T-helper 1 cell (primary cell): ENCODE measurements at regions not wholly inside any gene's neighbourhood (a gene's known extent, or its start where the extent isn't known, plus 50 kb on each side); places are given as distances from the start of the nearest gene placed in this dataset.

Source experiments
- DNase-seq, 5 donors: peaks; one replicate each; pipeline ENCODE4 v3.0.0-alpha.2; 2012 to 2020

DNA sequence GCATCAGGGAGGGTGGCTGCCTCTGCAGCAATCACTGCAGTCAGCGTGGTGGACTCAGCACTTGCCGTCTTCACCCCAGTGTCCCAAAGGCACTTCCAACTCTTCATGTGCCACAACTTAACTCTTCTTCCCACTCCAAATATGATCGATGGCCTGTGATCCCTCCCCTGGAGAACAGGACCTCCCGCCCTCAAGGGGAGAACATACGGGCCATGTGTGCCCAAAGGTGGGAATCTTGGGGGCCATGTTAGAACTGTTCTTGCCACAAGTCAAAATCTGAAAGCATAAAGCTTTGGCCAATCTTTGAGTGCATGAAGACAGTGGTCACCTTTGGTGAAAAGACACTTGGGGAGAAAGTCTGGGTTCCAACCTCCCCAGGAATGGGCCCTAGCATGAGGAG lies 368.5 kb upstream of the MGMT start:
- DNase-seq: no peak

DNA sequence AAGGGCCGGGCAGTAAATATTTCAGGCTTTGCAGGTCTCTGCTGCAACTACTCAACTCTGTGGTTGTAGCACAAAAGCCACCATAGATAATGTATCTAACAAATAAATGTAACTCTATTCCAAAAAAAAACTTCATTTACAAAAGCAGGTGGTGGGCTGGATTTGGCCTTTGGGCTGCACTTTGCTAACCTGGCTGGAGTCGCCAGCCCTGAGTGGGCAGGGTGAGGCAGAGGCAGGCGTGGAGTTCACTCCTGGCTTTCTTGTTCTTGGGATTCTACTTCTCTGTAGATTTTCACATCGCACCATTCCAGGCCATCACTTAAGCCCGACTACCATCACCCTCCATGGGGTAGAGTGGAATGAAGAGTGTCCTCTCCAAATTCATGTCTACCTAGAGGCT lies 367.6 kb upstream of the MGMT start:
- no peak for DNase-seq

DNA sequence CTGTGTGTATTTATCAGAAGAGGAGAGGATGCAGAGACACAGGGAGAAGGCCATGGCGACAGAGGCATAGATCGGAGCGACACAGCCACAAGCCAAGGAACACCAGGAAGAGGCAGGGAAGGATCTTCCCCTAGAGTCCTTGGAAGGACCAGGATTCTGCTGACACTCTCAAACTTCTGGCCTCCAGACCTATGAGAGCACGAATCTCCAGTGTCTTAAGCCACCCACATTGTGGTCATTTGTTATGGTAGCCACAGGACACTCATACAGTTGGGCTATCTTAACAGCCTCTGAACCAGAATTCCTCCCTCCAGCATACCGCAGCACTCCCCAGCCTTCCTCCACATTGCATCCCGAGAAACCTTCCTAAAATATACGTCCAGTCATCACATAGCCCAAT lies 367.0 kb upstream of the MGMT start:
- DNase-seq: no peak

DNA sequence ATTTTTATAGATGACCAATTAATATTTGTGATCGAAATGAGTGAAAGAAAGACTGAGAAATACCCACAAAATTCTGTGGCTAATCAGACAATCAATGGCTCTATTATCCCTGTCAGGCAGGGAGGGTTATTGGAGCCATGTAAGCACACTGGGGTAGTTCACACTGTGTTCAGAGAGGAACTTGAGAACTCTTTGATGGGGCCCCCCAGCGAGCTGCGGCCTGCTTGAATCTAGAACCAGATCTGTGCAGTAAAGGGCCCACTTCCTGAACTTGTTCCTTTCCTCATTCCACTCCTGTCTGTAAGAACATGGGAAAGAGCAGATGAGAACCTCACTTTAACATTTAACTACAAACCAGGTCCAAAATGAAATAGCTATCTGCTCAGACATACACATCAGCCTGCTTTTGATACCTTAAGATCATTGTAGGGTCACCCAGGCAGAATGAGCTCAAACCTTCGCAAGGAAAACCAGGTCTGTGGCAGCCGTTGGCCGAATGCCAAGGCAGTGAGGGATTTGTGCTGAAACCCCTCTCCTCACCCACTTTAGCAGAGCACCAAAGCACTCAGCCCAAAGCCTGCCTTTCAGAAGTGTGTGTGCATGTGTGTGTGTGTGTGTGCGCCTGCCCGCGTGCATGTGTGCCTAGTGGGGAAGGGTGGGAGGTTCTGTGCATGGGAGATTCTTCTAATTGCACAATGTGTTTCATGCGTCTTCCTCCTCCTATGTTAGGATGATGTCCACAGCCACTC lies 365.6 kb upstream of the MGMT start:
- DNase-seq: no peak

DNA sequence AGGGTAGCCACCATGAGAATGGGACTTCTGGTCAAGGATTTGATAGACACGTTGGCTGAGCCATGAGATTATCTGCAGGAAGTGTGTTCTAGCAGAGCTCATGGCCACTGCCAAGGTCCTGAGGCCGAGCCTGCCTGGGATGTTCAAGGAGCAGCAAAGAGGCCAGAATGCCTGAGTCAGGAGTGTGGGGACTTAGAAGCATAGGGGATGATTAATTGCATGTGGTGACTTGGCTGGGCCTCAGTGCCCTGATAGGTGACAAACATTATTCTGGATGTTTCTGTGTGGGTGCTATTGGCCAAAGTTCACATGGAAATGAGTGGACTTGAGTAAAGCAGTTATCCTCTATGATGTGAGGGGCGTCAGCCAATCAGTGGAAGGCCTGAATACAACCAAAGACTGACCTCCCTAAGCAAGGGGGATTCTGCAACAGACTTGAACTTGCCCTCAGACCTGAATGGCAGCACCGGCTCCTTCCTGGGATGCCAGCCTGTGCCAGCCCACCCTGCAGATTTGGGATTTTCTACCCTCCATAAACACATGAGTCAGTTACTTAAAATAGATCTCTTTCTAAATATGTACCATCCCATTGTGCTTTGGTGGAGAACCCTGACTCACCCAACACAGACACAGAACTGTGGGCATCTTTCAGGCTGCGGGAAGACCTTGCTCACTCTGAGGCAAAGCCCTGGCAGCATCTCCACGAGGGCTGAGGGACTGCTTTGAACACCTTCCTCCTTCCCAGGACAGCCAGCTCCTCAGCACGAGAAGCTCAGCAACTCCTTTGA lies 363.9 kb upstream of the MGMT start:
- DNase-seq: no peak

DNA sequence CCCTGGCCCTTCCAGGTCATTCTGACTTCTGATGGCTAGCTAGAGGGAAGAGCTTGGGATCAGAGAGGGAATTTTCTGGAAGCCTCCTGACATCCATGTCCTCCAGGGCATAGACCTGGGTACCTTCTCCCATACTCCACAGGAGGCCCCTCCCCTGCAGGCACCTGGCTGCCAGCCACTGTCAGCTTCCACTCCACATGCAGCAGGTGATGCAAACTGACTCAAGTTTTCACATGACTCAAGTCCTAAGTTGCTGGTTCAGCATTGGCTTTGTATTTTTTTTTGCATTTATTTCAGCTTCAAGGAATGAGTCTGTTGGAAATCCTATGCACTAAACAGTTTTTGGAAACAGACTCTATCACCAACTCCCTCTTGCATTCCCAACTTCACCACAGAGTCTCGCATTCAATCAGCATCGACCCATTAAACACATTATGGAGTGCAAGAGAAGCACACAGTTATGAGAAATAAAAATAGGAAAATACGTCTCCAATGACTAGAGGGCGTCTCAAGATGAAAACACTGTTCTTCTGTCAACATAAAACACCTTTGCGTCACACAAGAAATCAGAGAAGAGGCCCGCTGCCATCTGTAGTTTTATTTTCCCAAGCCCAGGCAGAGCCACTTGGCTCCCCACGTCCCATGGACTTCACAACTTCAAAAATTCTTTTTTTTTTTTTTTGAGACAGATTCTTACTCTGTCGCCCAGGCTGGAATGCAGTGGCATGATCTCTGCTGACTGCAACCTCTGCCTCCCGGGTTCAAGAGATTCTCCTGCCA lies 362.6 kb upstream of the MGMT start:
- no peak for DNase-seq

DNA sequence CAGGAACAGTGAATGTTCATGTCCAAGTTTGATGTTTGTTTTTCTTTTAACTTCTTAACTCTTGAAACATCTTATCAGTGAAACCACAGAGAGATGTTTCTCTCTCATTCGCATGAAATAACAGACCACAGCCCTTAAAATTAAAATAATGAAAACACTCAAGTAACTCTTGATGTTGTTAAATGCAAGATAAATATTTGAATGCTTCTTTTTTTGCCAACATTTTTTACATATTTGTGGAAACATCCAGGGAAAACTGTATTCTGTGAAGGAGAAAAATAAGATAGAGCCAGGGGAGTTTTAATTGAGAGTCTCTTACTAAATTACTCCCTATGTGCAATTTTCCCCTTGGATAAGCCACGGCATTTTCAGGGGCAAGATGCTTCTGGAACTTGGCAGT lies 361.8 kb upstream of the MGMT start:
- DNase-seq: no peak

DNA sequence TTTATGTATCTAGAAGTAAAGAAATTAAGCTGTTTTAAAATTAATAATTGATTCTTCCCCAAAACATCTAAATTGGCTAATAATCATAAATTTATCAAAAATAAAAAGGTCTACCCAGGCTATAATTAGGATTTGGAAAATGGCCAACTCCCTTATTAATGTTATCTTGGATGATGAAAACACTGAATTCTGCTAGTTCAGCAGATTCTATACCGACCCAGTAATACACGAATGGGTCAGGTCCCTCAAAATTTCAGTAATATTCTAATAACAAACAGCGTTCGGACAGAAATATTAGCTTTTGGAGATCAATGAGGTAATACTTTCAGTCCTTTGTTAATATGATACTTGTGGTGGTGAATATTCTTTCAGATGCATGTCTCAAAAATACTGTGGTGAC lies 360.7 kb upstream of the MGMT start:
- DNase-seq: no peak

DNA sequence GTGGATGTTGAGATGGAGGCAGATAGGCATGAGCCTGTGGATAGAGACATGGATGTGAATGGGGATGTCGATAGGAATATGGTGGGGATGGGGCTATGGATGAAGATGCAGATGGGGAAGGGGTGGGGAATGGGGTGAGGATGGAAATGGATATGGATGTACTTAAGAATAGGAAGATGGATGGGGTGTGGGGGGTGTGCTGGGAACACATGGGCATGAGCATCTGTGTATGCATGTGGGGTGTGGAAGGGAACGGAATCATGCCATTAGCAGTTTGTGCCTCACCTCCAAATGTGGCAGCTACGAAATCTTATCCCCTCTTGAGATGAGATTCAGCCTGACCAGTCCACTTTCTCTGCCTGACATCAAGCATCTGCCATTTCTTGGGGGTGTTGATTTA lies 359.5 kb upstream of the MGMT start:
- DNase-seq: no peak

DNA sequence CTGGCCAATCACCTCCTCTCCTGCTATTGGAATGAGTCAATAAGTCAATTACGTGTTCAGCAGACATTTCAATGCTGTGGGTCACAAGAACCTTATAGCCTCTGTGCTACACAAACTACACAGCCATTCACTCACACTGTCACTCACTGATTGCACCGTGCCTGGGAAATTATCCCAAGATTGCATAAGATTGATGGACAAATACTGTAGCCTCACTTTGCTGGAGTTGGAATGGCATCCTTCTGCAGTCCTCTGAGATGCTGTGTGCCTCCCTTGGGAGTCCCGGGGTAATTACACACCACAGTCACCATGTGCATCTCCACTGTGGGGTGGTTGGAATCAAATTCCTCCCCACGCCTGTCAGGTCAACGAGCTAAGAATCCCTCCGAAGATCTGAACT lies 358.7 kb upstream of the MGMT start:
- no peak for DNase-seq

DNA sequence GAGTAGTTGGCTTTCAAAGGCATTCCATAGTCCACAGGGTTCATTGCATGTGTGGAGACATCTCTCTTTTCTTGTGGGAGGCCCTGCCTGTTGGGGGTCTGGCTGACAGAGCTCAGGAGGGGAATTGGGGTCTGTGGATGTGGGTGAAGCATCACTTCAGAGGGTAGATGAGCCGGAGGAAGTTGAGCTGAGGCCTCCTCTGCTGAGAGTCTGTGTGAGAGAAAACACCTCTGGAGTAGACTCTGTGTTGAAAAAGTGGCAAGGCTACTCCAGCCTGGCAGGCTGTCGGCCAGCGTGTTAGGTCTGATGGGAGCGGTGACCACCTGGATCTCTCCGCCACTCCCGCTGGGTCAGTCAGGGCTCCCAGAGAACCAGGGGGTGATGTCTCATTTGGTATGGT lies 358.0 kb upstream of the MGMT start:
- DNase-seq: no peak

DNA sequence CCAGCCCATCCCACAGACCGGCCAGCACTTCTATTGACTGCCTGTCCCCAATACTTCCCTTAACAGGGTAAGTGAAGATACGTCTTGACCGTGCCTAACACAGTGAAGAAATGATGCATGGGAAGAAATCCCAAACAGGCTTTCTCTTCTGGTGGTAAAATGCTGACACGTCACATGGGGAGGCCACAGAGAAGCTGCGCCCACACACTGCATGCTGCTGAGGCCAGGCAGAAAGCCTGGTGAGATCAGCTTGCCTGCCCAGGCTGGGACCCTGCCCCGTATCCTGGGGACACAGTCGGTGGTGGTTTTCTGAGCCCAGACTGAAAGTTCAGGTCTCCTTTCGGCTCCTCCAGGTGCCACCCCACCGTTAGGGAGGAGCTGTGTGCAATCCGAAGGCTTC lies 356.3 kb upstream of the MGMT start:
- no peak for DNase-seq

DNA sequence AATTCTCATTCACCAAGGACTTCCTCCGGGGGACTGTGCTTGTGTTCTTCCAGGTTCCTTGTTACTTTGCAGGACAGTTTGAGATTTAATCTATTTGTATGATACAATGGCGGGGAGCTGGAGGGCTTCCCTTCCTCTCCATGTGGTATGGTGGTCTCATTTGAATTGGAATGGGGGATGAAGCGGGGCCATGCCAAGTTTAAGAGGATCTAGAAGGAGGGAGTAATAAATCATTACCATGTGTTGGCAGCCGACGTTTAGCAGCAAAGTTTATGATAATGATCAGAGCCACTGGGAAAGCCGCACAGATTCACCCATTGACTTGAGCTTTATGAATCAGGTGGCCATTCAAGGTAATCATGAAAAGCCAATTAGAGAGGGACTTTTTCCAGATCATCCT lies 355.1 kb upstream of the MGMT start:
- no peak for DNase-seq

DNA sequence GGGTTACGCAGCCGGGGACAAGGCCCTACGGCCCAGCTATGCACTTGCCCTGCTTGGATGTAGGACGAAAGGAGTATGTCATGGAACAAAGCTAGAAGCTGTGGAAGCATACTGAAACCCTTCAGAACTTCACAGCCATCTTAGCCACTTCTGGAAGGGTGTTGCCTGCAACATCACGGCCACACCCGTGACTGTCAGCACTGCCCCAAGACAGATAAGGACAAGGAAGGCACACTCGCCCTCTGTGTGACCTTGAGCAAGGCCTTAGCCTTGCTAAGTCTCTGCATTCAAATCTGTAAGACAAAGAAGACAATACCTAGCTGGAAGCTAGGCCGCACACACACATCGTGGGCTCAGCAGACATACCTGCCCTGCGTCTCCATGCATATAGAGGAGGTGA lies 352.5 kb upstream of the MGMT start:
- DNase-seq: no peak

DNA sequence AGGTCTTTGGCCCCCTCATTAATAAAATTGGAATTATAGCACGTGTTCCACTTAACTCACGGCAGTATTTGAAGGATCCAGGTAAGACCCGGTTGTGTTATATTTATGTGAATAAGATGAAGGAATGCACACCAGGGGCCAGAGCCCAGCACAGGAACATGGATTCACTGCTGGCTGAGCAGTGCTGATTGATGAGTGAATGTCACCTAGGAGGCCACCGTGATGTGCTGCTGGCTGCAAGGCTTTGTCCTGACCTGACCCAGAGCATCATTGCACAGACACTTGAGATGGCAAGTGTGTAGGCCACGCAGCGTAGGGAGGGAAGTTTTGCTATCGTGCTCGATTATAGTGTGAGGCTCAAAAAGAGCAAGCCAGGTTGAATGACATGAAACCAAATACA lies 350.7 kb upstream of the MGMT start:
- DNase-seq: no peak

DNA sequence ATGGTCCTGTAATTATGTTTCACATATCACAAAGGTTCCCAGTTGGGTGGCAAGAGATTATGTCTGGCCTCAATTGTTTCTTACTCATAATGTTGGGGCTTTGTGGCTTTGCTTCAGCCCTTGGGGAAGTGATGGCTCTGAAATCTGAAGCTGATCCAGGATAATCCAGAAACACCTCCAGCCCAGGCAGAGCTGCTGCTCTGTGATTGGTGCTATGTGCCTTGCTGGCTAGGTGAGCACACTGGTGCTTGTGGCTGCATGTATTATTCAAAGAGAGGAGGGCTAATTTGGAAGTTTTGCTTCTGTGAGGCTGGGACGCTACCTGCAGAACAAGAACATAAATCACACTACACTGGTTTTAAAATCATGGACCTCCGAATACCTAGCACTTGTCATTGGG lies 346.6 kb upstream of the MGMT start:
- no peak for DNase-seq

DNA sequence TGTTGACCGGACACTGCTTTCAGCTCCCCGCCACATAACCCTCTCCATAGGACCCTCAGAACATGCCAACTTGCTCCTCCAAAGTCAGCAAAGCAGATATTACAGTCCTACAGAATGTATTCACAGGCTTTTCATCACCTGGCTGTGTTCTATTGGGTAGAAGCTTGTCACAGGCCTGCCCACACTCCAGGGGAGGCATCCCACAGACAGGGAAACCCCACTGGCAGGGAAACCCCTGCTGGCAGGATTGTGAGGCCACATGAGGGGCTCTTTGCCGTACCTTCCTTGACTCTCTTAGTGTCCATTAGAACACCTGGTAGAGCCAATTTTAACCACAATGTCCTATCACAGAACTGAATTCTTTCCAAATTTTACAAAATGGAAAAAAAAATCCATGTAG lies 344.2 kb upstream of the MGMT start:
- no peak for DNase-seq

DNA sequence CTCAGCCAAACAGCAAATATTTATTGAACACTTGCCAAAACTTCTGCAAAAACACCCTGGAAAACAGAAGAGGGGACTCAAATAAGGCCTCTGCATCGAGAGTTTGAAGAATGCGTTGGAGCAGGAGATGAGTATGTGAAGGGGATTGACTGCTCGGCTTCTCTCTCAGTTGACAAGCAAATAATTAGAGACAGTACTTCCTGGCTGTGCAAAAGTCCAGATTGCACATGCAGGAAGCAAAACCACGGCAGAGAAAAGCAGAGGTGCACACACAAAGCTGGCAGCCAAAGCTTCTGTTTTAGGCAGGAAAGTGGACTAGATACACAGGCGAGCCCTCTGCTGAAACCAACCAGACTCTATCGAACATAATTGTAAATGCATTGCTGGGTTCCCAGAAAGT lies 343.6 kb upstream of the MGMT start:
- DNase-seq: no peak

DNA sequence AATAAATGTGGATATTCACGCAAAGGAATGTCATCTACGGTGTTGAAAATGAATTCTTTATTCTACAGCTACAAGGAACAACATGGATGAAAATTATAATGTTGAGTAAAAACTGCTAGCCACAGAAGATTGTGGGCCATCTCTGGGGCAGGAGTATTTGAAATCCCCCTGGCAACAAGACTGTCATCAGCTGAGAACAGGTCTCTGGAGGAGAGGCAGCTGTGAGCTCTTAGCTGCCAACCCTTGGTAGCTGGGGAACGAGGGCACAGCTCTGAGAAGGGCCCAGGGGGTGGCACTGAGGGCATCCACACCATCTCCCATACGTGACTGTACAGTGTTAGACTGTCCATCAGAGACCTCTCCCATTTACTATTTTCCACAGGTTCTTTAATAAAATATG lies 340.1 kb upstream of the MGMT start:
- no peak for DNase-seq

DNA sequence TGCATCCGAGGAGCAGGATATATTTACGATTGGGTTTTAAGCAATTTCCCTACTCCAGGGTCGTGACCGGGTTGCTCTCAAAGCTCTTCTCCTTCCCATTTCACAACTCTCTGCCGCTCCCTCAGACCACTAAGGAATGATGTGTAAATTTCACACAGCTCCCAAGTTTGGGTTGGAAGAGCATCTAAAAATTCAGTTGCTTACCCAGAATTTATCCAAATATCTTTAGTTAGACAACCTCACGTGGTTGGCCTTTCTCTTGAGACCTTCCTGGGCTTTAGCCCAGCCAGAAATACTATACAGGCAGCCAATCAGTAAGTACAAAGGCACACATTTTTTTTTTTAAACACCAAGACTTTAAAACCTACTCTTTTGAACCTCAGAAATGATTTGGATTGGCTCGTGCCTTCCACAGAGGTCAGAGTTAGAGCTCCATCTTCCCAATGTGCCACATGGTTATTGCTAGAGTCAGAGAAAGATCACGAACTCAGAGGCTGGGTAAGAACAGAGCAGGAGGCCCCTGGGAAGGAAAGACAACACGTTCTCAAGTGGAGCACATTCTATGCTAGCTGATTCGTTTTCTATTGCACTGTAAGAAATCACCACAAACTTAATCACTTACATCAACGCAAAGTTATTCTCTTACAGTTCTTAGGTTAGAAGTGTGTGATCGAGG lies 335.4 kb upstream of the MGMT start:
- DNase-seq: no peak

DNA sequence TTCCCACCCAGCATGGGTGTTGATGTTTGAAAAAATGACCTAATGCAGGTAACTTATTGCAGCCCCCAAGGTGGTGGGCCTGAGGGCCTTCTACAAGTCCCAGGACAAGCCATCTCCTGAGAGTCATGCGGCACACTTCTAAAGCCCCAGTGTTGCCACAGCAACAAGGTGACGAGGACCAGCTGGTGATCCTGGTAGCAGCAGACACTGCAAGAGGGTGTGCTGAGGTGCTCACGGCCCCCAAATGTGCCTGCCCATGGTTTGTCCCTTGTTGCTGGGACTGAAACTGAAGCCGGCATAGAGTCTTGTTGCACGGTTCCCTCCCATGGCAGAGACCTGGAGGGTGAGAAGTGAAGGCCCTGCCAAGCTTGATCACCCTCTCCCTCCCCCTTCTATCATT lies 333.2 kb upstream of the MGMT start:
- DNase-seq: no peak

DNA sequence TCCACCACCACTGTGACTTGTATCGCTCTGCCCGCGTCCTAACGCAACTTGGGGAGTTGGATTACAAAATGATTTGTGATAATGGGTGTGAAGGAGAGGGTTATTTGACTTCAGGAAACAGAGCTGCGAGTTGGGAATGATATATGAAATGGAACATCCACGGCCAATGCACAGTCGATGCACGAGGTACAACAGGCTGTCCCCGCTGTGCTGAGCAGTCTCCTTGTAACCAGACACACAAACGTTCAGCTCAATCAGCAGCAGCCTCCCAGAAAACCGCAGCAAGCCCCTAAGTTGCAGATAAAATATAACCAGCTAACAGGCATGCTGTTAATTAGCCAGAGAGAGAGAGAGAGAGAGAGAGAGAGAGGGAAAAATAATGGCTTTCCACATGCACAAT lies 332.7 kb upstream of the MGMT start:
- no peak for DNase-seq

DNA sequence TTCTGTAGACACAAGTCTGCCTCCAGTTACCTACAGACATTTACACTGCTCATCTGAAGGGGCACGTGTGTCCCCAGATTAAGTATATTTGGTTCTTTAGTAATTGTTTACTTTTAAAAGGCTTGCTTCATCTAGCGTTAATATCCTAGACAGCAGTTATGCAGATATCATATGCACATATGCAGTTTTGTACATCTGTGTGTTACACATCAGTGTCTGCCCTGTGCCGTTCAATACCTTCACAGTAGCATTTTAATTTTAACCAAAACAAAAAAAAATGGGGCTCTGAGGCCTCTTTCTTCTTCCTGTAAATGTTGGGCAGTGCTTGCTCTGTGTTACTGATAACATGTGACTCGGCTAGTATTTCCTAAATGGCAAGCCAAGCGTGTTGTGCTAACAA lies 331.4 kb upstream of the MGMT start:
- no peak for DNase-seq
